PC-3 (cell line): ENCODE measurements at regions not wholly inside any gene's neighbourhood (a gene's known extent, or its start where the extent isn't known, plus 50 kb on each side); places are given as distances from the start of the nearest gene placed in this dataset.

Experiments used
- EZH2 ChIP-seq: fragments of 300-600 bp; sonication (generic); IDR thresholded peaks from one replicate; pipeline ENCODE4 v1.6.1; 2017; ENCODE audit warnings: antibody characterized with exemption, mild to moderate bottlenecking, low read length; ENCODE audit not compliant: unreplicated experiment
- TF ChIP-seq, protein P1 (sequence below): fragments of 300-600 bp; sonication (generic); conservative IDR thresholded peaks from 2 replicates; pipeline ENCODE4 v1.5.1; 2017; ENCODE audit warnings: antibody characterized with exemption, low read depth, mild to moderate bottlenecking, low read length

- TF ChIP-seq, protein P1, sequence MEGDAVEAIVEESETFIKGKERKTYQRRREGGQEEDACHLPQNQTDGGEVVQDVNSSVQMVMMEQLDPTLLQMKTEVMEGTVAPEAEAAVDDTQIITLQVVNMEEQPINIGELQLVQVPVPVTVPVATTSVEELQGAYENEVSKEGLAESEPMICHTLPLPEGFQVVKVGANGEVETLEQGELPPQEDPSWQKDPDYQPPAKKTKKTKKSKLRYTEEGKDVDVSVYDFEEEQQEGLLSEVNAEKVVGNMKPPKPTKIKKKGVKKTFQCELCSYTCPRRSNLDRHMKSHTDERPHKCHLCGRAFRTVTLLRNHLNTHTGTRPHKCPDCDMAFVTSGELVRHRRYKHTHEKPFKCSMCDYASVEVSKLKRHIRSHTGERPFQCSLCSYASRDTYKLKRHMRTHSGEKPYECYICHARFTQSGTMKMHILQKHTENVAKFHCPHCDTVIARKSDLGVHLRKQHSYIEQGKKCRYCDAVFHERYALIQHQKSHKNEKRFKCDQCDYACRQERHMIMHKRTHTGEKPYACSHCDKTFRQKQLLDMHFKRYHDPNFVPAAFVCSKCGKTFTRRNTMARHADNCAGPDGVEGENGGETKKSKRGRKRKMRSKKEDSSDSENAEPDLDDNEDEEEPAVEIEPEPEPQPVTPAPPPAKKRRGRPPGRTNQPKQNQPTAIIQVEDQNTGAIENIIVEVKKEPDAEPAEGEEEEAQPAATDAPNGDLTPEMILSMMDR: no peak
- TF ChIP-seq EZH2: no peak
Observed at GRCh38 chr7:142457146-142457703, 199.4 kb upstream of the PRSS58 start.
